ENCODE measurements at regions not wholly inside any gene's neighbourhood (a gene's known extent, or its start where the extent isn't known, plus 50 kb on each side); places are given as distances from the start of the nearest gene placed in this dataset.

- H3K27ac ChIP-seq: no peak overlapping the region
- TF ChIP-seq EZH2 (IDR thresholded peaks at IDR 0.05) (no peak), POLR2AphosphoS5 (IDR thresholded peaks at IDR 0.05; ENCODE audit: borderline replicate concordance, low read depth, low read length) (no peak), FOXP2 (optimal IDR thresholded peaks at IDR 0.05; ENCODE audit: control extremely low read depth, extremely low read length, insufficient read depth) (no peak)
- H3K36me3 ChIP-seq (ENCODE audit: insufficient read depth, low read length): no peaks in the 10 kb centered on the region
- H3K4me3 ChIP-seq: no peak overlapping the region
- H3K9me3 ChIP-seq (ENCODE audit: low read depth, low read length): no peaks in the 10 kb centered on the region
- H3K9ac ChIP-seq (ENCODE audit: insufficient read length): no peak overlapping the region
- no peak for DNase-seq (ENCODE audit: low read depth, low spot score)
Measured at GRCh38 chr4:128565565-128566186, 243.8 kb upstream of the JADE1 start.

DNA sequence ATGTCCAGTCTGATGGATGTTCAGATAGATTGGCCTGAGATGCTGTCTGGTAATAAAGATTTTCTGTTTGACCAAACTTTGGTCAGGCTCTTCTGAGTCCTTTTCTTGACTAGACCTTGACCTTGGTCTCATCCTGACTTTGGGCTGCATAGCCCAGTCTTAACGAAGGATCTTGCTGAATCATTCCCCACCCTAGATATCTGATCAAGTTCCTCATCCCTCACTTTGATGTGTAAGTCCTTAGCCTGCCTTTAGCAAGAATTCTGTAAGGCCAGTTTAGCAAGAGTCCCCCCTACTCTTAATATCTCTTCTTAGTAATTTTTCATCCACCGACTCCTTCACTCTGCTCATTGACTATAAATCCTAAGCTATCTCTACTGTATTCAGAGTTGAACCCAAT is 244.4 kb upstream of the JADE1 start:
- Histone ChIP-seq H3K9me3 (ENCODE audit: low read depth, low read length) (no peaks in the 10 kb centered on the region), H3K36me3 (ENCODE audit: insufficient read depth, low read length) (no peaks in the 10 kb centered on the region), H3K9ac (ENCODE audit: insufficient read length) (no peak overlapping the region), H3K27ac (no peak overlapping the region), H3K4me3 (no peak overlapping the region)
- TF ChIP-seq FOXP2 (optimal IDR thresholded peaks at IDR 0.05; ENCODE audit: control extremely low read depth, extremely low read length, insufficient read depth): no peak
- TF ChIP-seq POLR2AphosphoS5 (IDR thresholded peaks at IDR 0.05; ENCODE audit: borderline replicate concordance, low read depth, low read length): no peak
- no peak for TF ChIP-seq EZH2 (IDR thresholded peaks at IDR 0.05)
- no peak for DNase-seq (ENCODE audit: low read depth, low spot score)

- no peak for DNase-seq (ENCODE audit: low read depth, low spot score)
- Histone ChIP-seq H3K9me3 (ENCODE audit: low read depth, low read length) (no peaks in the 10 kb centered on the region), H3K4me3 (no peak overlapping the region), H3K27ac (no peak overlapping the region), H3K9ac (ENCODE audit: insufficient read length) (no peak overlapping the region), H3K36me3 (ENCODE audit: insufficient read depth, low read length) (no peaks in the 10 kb centered on the region)
- TF ChIP-seq POLR2AphosphoS5 (IDR thresholded peaks at IDR 0.05; ENCODE audit: borderline replicate concordance, low read depth, low read length): no peak
- no peak for TF ChIP-seq FOXP2 (optimal IDR thresholded peaks at IDR 0.05; ENCODE audit: control extremely low read depth, extremely low read length, insufficient read depth)
- no peak for TF ChIP-seq EZH2 (IDR thresholded peaks at IDR 0.05)
Measured at GRCh38 chr4:128564081-128564630, 245.3 kb upstream of the JADE1 start.

DNA sequence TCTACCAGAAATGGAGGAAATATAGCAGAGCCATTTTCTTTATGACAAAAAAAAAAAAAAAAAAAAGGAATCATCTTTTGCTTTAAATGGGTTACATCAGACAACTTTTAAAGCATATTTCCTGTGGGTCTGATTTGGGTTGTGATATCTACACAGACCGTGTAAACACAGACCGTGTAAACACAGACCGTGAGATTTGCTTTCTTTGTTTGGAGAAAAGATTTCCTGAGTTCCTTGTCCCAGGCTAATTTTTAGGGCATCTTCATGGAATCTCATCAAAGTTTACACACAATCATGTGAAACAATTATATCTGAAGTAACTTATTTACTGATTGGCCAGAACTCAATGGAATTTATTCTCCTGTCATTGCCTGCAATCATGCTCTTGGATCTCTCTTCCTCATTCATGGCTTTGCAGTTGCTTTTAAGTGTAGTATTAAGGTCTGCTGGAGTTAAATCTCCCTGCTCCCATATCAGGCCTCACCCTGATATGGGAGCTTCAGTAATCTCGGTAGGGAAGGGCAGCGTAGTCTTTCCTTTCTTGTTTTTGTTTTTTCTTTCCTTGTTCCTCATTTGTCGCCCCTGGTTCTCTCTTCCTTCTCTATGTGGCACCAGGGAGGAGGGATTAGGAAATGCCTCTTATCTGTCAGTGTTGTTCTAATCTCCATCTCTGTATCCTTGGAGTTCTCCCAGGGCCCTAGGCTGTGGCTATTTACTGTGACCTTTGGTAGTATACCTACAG is 248.6 kb upstream of the JADE1 start:
- Histone ChIP-seq H3K9ac (ENCODE audit: insufficient read length) (no peak overlapping the region), H3K9me3 (ENCODE audit: low read depth, low read length) (no peaks in the 10 kb centered on the region), H3K27ac (no peak overlapping the region), H3K4me3 (no peak overlapping the region), H3K36me3 (ENCODE audit: insufficient read depth, low read length) (no peaks in the 10 kb centered on the region)
- no peak for DNase-seq (ENCODE audit: low read depth, low spot score)
- TF ChIP-seq EZH2 (IDR thresholded peaks at IDR 0.05) (no peak), FOXP2 (optimal IDR thresholded peaks at IDR 0.05; ENCODE audit: control extremely low read depth, extremely low read length, insufficient read depth) (no peak), POLR2AphosphoS5 (IDR thresholded peaks at IDR 0.05; ENCODE audit: borderline replicate concordance, low read depth, low read length) (no peak)

DNA sequence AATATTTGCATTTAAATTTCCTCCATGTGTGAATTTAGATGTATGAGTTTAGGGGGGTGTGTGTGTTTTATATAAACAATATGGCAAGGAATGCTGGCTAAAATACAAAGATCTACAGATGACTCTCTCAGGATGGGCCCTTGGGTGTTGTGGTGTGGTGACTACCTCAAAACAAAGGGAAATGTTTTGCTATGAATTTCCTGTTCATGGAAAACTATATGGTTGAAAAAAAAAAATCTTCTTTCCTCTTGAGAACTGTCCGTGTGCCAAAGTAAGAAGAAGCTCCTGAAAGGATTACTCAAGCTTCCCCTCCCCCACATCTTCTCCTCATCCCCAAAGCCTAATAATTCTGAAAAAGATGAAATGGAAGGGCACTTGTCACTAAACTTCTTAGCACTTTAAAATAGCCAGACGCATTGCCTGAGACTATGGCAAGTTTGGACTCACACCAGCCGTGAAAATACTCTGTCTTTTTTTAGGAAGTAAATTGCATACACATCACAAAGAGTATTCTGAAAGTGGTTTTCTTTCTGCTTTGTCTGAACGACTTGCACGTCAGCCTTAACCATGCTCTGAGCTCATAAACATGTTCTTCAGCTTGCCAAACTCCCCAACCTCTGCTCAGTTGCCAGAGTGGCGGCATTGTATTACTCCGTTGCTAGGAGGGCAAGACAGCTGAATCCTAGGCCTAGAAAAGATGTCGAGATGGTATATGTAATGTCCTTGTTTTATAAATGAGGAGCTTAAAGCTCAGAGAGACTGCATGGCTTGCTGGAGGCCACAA is 250.4 kb upstream of the JADE1 start:
- Histone ChIP-seq H3K36me3 (ENCODE audit: insufficient read depth, low read length) (no peaks in the 10 kb centered on the region), H3K27ac (no peak overlapping the region), H3K9me3 (ENCODE audit: low read depth, low read length) (no peaks in the 10 kb centered on the region), H3K4me3 (no peak overlapping the region), H3K9ac (ENCODE audit: insufficient read length) (no peak overlapping the region)
- TF ChIP-seq FOXP2 (optimal IDR thresholded peaks at IDR 0.05; ENCODE audit: control extremely low read depth, extremely low read length, insufficient read depth) (no peak), EZH2 (IDR thresholded peaks at IDR 0.05) (no peak), POLR2AphosphoS5 (IDR thresholded peaks at IDR 0.05; ENCODE audit: borderline replicate concordance, low read depth, low read length) (no peak)
- no peak for DNase-seq (ENCODE audit: low read depth, low spot score)

DNA sequence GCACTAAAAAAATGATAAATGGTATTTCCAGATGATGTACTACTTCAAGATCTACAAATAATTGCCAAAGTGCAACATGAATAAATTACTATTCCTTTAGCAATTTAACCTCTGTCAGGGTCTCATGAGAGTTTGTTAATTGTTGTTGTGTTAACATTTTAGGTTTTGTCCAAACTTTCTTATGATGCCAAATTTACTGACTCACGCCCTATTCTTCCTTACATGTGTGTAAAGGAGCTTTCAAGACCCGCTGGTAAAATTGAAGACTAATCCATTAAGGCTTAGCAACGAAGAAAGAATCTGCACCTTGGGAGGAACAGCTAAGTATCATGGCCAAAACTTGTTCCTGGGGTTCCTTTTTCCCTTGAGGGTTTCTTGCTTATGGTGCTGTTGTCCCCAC is 252.7 kb upstream of the JADE1 start:
- H3K4me3 ChIP-seq: no peak overlapping the region

GRCh38 chr4:128553686-128554515 is 255.6 kb upstream of the JADE1 start:
- H3K4me3 ChIP-seq: peak overlapping the region; percentile 84
- H3K36me3 ChIP-seq (ENCODE audit: insufficient read depth, low read length): no peaks in the 10 kb centered on the region
- TF ChIP-seq FOXP2 (optimal IDR thresholded peaks at IDR 0.05; ENCODE audit: control extremely low read depth, extremely low read length, insufficient read depth): no peak
- TF ChIP-seq EZH2 (IDR thresholded peaks at IDR 0.05): no peak
- no peak for TF ChIP-seq POLR2AphosphoS5 (IDR thresholded peaks at IDR 0.05; ENCODE audit: borderline replicate concordance, low read depth, low read length)
- H3K9me3 ChIP-seq (ENCODE audit: low read depth, low read length): no peaks in the 10 kb centered on the region
- 0 out of 2 replicates have a peak overlapping the region, but pooled peaks have one; percentile 9 for H3K27ac ChIP-seq
- DNase-seq (ENCODE audit: low read depth, low spot score): no peak
- peak overlapping the region; percentile 61 for H3K9ac ChIP-seq (ENCODE audit: insufficient read length)

More for the DNA sequence above, 252.7 kb upstream of the JADE1 start:
- no peak for DNase-seq (ENCODE audit: low read depth, low spot score)
- TF ChIP-seq FOXP2 (optimal IDR thresholded peaks at IDR 0.05; ENCODE audit: control extremely low read depth, extremely low read length, insufficient read depth) (no peak), POLR2AphosphoS5 (IDR thresholded peaks at IDR 0.05; ENCODE audit: borderline replicate concordance, low read depth, low read length) (no peak), EZH2 (IDR thresholded peaks at IDR 0.05) (no peak)
- no peaks in the 10 kb centered on the region for H3K9me3 ChIP-seq (ENCODE audit: low read depth, low read length)
- no peak overlapping the region for H3K9ac ChIP-seq (ENCODE audit: insufficient read length)
- H3K36me3 ChIP-seq (ENCODE audit: insufficient read depth, low read length): no peaks in the 10 kb centered on the region
- H3K27ac ChIP-seq: no peak overlapping the region
